ENCODE measurements at regions not wholly inside any gene's neighbourhood (a gene's known extent, or its start where the extent isn't known, plus 50 kb on each side); places are given as distances from the start of the nearest gene placed in this dataset.
"Not testable (repeated sequence)": the region's sequence is repeated elsewhere in the genome, so short reads cannot be mapped to it uniquely, and the experiment has no call there.

DNA sequence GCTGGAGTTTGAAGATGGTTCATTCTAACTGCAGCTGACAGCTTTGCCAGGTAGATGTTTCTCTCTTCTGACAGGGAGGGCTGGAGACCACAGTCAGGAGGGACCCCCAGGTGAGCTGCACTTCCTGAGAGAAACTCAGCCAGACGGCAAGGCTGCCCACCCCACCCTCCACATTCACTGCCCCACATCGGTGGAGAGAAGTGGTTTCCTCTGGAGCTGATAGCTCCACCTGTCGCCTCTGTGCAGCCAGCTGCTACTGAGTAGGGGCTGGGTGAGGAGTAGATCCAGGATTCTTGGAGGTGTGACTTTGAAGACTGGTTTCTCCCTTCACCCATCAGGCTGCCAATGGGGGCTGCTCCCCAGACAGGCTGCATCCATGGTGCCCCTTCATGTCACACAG is 175.0 kb downstream of the CARTPT start:
- no peak for DNase-seq (ENCODE audit: low spot score)
- intact Hi-C loops (cut with DNase I): no loop called here

DNA sequence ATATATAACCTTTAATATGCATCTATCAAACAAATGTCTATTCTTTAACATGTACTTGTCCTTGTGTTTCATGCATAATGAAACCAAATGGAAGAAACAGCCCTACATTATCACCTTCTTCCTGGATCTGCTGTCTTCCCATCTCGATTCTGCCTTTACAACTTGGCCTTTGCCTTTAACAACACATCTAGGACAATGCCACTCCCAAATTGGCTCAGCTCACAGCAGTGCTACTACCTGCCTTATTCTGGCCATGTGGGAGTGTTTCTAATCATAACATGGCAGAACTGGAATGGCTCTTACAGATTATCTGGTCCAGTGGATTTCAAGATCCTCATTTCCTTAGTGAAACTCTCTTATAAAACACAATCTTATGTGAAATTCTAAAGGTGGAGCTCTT is 176.5 kb downstream of the CARTPT start:
- intact Hi-C loops (cut with DNase I): no loop called here

DNA sequence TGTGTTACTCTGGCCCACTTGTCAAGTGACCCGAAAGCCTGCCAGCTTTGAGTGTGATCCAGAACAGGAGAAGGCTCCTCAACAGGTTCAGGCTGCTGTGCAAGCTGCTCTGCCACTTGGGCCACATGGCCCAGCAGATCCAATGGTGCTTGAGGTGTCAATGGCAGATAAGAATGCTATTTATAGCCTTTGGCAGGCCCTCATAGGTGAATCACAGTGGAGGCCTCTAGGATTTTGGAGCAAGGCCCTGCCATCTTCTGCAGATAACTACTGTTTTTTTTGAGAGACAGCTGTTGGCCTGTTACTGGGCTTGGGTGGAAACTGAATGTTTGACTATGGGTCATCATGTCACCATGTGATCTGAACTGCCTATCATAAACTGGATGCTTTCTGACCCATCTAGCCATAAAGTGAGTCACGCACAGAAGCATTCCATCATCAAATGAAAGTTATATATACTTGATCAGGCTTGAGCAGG is 180.8 kb downstream of the CARTPT start:
- intact Hi-C loops (cut with DNase I): no loop called here

More for the DNA sequence above, 176.5 kb downstream of the CARTPT start:
- DNase-seq (ENCODE audit: low spot score): no peak

DNA sequence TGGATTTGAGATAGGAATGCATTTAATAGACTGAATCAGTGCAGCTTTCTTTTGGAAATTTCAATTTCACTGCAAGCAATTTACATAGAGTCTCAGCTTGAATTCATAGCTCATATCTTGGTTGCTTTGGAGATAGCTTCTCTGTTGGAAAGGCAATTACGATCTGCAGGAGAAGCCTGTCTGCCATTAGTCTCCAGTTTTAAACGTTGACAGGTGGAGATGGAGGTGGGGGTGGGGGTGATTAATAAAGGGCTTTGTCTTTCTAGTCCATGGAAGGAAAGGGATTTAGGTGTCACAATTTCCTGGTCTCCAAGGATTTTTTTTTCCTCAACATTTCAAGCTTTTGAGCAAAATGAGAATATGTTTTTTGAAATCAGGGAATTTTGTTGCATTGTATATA is 184.7 kb downstream of the CARTPT start:
- DNase-seq (ENCODE audit: low spot score): no peak
- intact Hi-C loops (cut with DNase I): no loop called here

More for the DNA sequence above, 180.8 kb downstream of the CARTPT start:
- no peak for DNase-seq (ENCODE audit: low spot score)

DNA sequence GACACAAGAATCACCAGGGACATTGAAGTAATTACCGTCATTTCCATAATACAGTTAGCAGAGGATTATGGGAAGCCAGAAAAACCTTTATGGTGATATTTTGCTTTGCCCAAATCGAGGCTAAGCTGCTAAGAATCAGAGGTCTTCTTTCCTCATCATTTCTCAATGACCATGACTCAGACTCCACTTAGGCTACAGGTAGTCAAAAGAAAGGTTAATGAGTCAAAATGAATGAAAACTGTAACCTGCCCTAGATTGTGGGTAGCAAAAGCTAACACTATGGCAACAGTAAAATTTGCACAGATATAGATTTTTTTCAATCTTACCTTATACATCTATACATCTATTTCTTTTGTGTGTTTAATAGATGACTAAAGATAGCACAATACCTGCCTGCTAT is 185.8 kb downstream of the CARTPT start:
- intact Hi-C loops (cut with DNase I): no loop called here
- no peak for DNase-seq (ENCODE audit: low spot score)

DNA sequence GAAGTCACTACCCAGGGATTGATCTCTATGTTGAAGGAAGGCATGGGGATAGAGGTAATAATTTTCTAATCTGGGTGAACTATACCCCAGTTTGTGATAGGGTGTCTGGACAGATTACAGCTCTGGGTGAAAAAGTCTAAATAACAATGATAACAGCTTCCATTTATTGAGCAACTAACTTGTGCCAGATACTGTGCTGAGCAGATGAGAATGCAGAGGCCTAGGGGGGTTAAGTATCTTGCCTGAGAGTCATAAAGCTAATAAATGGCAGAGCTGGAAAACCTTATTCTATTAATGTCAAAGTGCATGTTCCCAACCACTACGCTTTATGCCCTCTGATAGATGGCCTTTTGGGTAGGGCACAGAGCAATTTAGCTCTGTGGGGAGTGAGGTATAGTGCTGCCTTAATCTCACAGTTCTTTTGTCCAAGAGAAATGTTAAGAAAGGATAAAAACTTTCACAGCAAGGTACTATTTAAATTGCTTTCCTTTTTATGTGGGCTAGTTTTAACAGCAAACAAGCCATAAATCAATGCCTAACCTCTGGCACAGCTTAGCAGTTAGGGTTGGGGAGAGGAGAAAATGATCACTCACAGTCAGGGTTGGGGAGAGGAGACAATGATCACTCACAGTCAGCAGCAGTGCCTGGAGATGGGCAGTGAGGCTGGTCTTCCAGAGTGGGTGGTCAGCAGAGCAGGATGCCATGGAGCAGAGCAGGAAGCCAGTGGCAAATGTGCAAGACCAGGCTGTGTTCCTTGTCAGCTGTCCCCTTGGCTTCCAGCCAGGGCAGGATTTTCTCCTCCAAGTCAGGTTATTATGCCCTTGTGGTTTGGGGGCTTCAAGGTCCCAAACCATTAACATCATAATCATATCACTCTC is 187.0 kb downstream of the CARTPT start:
- intact Hi-C loops (cut with DNase I): no loop called here
- DNase-seq (ENCODE audit: low spot score): no peak

DNA sequence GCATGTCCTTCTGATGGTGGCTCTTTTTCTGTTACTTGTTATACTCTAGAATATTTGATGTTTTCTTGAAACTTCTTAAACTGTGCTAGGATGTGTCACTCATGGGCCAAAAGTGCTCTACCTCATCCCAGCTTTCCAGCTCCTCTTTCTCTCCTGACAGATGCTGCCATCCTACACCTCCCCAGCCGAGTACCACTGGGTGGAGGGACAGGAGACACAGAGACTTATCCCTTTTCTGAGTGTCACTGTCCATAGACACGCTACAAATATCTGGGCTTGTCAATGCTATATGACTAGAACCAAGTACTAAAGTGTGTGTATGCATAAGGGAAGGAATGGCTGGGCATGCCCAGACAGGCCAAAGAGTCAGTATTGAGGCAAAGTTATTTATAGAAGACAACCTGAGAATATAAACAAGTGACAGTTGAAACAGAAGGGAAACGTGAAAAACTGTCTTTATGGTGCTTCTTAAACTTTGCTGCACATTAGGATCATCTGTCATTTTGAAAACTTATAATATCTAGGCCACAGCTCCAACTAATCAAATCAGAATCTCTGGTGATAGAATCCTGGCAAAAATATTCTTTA is 188.0 kb downstream of the CARTPT start:
- intact Hi-C loops (cut with DNase I): no loop called here

DNA sequence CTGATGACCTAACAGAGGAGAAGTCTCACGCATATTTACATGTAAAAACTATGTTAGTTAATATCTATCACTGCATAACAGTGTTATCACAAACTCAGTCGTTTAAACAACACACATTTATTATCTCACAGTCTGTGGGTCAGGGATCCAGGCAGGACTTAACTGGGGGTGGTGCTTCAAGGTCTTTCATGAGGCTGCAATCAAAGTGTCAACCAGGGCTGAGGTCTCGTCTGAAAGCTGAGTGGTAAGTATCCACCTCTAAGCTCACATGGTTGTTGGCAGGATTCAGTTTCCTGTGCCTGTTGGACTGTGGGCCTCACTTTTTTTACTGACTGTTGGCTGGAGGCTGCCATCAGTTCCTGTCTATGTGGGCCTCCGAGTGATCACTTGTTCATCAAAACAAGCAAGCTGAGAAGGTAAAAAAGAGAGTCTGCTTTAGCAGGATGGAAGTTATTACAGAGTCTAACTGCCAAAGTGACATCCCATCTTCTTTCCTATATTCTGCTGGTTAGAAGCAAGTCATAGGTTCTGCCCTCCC is 188.6 kb downstream of the CARTPT start:
- no peak for DNase-seq (ENCODE audit: low spot score)
- intact Hi-C loops (cut with DNase I): no loop called here

More for the DNA sequence above, 188.0 kb downstream of the CARTPT start:
- no peak for DNase-seq (ENCODE audit: low spot score)

DNA sequence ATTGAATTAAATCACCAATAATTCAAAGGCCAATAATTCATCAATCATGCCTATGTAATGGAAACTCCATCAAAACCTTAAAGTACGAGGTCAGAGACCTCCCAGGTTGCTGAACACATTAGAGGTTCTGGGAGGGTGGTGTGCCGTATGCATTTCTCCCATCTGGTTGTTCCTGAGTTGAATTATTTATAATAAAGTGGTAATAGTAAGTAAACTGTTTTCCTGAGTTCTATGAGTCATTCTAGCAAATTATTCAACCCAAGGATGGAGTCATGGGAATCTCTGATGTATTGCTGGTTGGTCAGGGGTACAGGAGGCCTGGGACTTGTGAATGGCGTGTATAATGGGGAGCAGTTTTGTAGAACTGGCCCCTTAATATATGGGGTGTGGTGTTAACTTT is 191.7 kb downstream of the CARTPT start:
- intact Hi-C loops (cut with DNase I): no loop called here
- DNase-seq (ENCODE audit: low spot score): no peak

DNA sequence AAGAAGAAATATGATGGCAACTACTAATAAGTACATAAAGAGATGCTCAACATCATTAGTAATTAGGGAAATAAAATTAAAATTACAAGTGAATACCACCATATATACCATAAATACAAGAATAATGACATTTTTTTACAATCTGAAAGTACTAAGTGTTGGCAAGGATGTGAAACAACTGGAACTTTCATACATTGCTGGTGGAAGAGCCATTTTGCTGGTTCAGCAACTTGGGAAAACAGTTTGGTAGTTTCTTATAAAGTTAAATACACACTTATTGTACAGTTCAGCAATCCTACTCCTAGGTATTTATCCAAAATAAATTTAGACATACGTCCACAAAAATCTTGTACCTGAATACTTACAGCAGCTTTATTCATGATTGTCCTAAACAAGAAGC is 192.9 kb downstream of the CARTPT start:
- DNase-seq (ENCODE audit: low spot score): no peak
- intact Hi-C loops (cut with DNase I): no loop called here

DNA sequence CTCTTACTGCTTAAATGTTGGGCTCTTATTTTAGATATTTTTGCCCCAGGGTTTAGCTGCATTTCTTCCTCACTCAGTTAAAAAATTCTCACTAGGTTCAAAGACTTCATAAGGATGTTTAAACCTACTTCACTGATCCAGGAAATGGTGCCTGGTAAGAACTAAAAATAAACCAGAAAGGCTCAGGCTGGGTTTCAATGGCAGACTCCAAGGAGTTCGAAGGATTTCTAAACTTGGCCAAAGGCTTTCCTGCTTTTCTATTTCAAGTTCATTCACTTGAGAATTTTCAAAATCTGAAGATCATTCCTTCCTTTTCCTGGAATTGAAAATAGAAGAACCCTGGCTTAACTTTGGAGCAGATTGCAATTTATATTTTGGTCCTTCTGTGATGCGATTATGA is 193.0 kb upstream of the MAP1B start:
- no peak for DNase-seq (ENCODE audit: low spot score)
- intact Hi-C loops (cut with DNase I): no loop called here

DNA sequence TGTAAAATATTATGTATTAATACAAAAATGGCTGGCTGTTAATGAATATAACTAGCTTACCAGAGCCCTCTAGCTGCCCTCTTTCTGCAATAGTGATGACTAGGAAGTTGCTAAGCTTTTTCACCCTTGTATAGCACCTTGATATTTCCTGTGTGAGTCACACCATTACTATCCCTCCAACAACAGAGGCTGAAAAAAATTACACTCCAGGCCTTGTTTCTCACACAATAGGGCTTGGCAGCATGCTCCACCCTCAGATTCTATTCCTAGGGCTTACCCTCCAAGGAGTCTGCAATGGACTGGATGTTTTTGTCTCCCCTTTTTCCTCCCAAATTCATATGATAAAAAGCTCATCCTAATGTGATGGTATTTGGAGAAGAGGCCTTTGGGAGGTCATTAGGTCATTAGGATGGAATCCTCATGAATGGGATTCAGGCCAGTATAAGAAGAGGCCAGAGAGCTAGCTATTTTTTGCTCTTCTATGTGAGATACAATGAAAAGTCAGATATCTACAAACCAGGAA is 184.6 kb upstream of the MAP1B start:
- no peak for DNase-seq (ENCODE audit: low spot score)
- intact Hi-C loops (cut with DNase I): loop anchor here (2.0 kb wide), 1 partner anchor 140 kb away; no protein-coding TSS in a partner anchor

DNA sequence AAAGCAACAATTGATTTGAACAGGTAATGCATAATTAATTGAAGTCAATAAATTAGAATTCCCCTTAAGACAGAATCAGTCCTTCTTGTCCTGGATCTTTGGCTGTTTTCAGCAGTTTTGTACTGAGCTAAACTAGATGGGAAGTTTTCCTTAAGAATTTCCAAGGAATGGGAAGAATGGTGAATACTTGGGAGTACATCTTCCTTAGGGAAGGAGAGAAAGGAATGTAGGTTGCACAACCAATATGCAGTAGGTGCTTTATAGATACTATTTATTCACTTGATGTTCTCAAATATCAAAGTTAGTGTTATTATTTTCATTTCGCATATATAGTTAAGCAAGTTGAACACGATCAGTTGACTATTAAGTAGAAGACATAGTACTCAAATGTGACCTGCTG is 183.5 kb upstream of the MAP1B start:
- DNase-seq (ENCODE audit: low spot score): no peak
- intact Hi-C loops (cut with DNase I): loop anchor here (2.0 kb wide), 1 partner anchor 141 kb away; no protein-coding TSS in a partner anchor

DNA sequence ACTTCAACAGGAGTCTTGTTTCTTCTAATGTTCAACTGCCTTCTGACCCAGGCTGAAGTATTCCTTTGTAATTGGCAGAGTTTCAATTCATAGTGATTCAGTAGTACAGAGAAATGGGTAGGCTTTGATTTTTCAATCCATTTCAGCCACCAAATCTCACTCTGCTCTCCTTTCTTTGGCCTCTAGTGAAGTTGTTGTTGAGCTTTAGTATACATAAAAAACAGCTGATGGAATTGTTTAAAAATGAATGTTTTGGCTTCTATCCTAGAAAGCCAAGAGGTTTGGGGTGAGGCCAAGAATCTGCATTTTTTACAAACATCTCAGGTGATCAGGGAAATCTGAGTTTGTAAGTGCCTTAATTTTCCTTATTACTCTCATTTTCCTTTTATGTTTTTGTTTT is 182.9 kb upstream of the MAP1B start:
- intact Hi-C loops (cut with DNase I): no loop called here
- no peak for DNase-seq (ENCODE audit: low spot score)

DNA sequence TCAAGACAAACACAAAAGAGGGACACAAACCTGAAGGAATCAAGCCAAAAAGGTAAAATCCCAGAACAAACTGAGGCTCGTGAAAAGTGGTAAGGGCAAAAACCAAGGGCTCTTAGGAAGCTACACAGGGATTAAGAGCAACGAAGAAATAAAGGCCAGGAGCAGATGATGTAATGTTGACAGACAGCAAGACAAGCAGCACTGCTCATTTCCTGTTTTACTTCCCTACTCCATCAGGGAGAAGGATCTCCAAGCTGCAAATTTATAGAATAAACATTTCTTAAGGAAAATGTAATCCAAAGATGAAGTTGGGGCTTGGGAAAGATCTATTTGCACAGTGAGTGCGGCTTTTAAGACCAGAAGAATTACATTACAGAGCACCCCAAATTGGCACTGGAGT is 182.3 kb upstream of the MAP1B start:
- no peak for DNase-seq (ENCODE audit: low spot score)
- intact Hi-C loops (cut with DNase I): loop anchor here (5.0 kb wide), 2 partner anchors 182 to 382 kb away; partner anchors contain the start of gene MAP1B

DNA sequence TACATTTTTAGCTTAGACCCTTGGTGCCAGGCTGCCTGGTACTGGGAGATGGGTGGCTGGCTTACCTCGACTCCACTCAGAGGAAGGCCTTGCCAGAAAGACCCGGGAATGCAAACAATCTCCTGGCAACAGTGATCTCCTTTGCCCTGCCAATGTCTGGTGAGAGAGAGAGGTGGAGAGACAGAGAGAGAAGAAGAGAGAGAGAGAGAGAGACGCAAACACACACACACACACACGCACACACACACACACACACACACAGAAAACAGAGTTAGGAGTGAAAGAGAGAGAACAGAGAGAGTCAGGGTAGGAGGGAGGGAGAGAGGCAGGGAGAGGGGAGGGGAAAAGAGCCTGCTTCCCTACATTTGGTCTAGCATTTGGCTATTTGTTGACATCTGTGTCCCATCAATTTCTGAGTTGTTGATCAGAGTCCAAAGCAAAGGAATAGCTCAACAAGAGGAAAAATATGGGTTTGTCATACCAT is 181.6 kb upstream of the MAP1B start:
- DNase-seq (ENCODE audit: low spot score): no peak
- intact Hi-C loops (cut with DNase I): loop anchor here (5.0 kb wide), 2 partner anchors 182 to 382 kb away; partner anchors contain the start of gene MAP1B

DNA sequence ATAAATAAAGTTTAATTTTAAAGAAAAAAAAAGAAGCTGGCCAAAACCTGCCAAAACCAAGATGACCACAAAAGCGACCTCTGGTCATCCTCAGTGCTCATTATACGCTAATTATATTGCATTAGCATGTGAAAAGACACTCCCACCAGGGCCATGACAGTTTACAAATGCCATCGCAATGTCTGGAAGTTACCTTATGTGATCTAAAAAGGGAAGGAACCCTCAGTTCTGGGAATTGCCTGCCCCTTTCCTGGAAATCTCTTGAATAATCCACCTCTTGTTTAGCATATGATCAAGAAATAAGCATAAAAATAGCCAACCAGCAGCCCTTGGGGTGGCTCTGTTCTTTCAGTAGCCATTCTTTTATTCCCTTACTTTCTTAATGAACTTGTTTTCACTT is 178.3 kb upstream of the MAP1B start:
- intact Hi-C loops (cut with DNase I): loop anchor here (5.0 kb wide), 2 partner anchors 178 to 378 kb away; partner anchors contain the start of gene MAP1B
- no peak for DNase-seq (ENCODE audit: low spot score)

DNA sequence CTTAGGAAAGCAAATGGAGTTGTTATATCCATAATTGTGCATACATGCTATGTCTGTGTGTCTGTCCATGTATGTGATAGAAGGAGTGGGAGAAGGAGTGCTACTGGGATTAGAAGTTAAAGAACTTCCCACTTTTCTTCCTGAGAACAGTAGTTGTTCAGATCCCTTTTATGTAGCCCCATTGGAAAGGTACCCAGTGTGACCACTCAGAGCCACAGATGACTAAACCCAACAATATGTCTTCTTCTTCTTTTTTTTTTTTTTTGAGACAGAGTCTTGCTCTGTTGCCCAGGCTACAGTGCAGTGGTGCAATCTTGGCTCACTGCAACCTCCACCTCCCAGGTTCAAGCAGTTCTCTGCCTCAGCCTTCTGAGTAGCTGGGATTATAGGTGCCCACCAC is 176.7 kb upstream of the MAP1B start:
- intact Hi-C loops (cut with DNase I); DNase-seq (ENCODE audit: low spot score): not testable (repeated sequence)

DNA sequence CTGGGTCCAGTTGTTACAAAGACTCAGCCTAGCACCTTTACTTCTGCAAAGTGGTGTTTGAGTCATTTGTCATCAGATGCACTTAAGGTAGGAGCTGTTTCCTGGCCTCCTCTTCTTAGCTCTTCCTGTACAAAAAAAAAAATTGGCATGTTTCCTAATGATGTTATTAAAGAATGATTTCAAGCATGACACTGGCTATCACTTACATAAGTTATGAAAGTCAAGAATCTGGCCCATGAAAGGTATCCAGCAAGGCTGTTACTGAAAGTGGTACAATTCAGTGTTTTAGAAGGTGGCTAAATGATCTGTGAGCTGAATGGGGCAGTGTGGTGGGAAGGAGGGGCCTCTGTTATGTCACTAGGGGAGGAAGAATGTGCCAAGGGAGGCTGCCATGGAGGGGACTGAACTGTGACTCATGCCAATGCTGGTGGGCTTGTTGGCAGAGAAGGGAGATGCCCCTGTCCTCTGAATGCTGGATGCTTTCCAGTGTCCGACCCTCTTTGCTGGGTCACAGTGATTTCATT is 175.1 kb upstream of the MAP1B start:
- intact Hi-C loops (cut with DNase I): no loop called here
- DNase-seq (ENCODE audit: low spot score): no peak

Measured in cardiac septum (tissue), 1 donor.